BJ (cell line): ENCODE measurements at regions not wholly inside any gene's neighbourhood (a gene's known extent, or its start where the extent isn't known, plus 50 kb on each side); places are given as distances from the start of the nearest gene placed in this dataset.
"Not testable (repeated sequence)": the region's sequence is repeated elsewhere in the genome, so short reads cannot be mapped to it uniquely, and the experiment has no call there.

Source experiments
- CTCF ChIA-PET: fragments of 350-600 bp; formaldehyde crosslinking; extraction: SDS; loops from one replicate; lab custom pipeline; 2021; ENCODE audit warnings: antibody characterized with exemption, inconsistent platforms; lab: Yijun Ruan, JAX
- POLR2A ChIA-PET: fragments of 300-600 bp; sonication (Branson Sonifier 250); formaldehyde crosslinking; extraction: SDS; loops from one replicate; lab custom pipeline; 2021; ENCODE audit warnings: antibody characterized with exemption; lab: Charles Lee
- DNase-seq: peaks from one replicate; pipeline ENCODE4 v3.0.0-alpha.2; 2011; ENCODE audit warnings: low read depth
- H3K27me3 ChIP-seq: 2 replicates; pipeline ENCODE4 v1.6.0; 2011; ENCODE audit warnings: low read length; ENCODE audit not compliant: control insufficient read depth, insufficient read depth
- H3K36me3 ChIP-seq: 2 replicates; pipeline ENCODE4 v1.5.1; 2011; ENCODE audit warnings: low read length; ENCODE audit not compliant: control insufficient read depth, insufficient read depth
- H3K4me3 ChIP-seq: 2 replicates; pipeline ENCODE4 v1.5.1; 2011; ENCODE audit warnings: low read depth, mild to moderate bottlenecking, control low read depth, low read length
- CTCF ChIP-seq: IDR thresholded peaks from 2 replicates; pipeline ENCODE4 v1.5.1; 2011; ENCODE audit warnings: low read depth, mild to moderate bottlenecking, control low read depth, inconsistent platforms, low read length, moderate library complexity; ENCODE audit not compliant: insufficient read depth

DNA sequence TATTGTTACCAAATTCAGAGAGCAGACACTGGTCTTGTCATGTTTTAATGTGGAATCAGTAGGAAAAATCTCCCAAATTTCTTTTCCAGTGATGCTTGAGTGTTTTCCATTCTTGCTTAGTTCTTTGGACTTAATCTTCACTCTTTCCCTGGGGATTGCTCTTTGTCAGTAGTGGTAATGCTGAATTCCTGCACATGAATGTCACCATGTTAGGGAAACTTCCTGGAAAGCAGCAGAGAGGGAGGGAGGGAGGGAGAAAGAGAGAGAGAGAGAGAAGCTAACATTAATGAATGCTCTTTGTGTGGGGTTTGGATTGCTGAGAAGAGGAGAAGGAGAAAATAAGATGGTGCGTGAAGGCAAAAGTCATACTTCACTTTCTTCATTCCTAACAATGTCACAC is 295.3 kb upstream of the COBL start:
- no peak for TF ChIP-seq CTCF
- no peaks in the 10 kb centered on the region for H3K36me3 ChIP-seq
- DNase-seq = no peak
- POLR2A ChIA-PET = no interaction called here
- CTCF ChIA-PET = no interaction called here
- no peak overlapping the region for H3K4me3 ChIP-seq
- H3K27me3 ChIP-seq = no peaks in the 10 kb centered on the region

- TF ChIP-seq CTCF = no peak
- ChIA-PET CTCF (no interaction called here), POLR2A (no interaction called here)
Observed at GRCh38 chr7:51607447-51607846, 290.8 kb upstream of the COBL start.

DNA sequence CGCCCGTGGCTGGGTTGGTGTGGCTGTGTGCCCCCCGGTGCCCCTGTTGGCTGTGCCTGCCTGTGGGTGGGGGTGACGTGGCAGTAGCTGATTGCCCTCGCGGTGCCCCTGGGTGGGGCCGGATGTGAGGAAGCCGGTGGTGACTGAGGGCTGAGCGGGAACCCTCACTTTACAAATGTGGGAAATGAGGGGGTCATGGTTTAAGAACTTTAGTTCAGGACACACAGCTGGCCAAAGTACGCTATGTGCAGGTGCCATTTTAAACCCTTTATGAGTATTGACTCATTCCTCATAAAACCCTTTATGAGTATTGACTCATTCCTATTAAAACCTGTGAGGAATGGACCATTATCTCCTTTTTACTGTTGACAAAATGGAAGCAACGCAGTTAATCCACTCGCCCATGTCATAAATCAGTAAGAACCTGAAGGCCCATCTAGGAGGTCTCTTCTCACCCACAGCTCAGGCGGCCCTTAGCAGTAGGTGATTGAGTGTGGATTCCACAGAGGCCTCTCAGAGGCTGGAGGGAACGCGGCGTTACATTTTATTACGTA is 290.1 kb upstream of the COBL start:
- no peak for TF ChIP-seq CTCF
- CTCF ChIA-PET = no interaction called here
- no peaks in the 10 kb centered on the region for H3K27me3 ChIP-seq
- no peak for DNase-seq
- no peaks in the 10 kb centered on the region for H3K36me3 ChIP-seq
- POLR2A ChIA-PET = no interaction called here
- H3K4me3 ChIP-seq = no peak overlapping the region

More at GRCh38 chr7:51607447-51607846, 290.8 kb upstream of the COBL start:
- Histone ChIP-seq H3K4me3 (no peak overlapping the region), H3K27me3 (no peaks in the 10 kb centered on the region), H3K36me3 (no peaks in the 10 kb centered on the region)
- no peak for DNase-seq

DNA sequence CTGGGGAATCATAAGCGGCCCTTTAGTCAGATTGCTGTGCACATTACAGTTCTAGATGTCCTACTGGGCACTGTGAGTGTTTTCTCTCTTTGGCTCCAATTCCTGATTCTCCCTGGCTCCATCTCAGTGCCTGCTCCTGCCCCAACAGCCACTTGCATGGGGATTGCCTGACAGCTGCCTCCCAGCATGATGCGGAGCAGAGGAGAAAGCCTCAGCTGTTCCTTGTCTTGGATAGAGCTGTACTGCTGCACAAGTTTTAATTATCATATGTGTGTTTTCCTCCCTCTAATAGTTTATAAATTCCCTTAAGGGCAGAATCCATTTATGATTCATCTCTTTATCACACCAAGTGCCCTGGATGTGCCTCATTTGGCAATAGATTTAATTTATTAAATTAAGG is 285.8 kb upstream of the COBL start:
- ChIA-PET CTCF (no interaction called here), POLR2A (no interaction called here)
- no peaks in the 10 kb centered on the region for H3K36me3 ChIP-seq
- TF ChIP-seq CTCF = no peak
- H3K27me3 ChIP-seq = no peaks in the 10 kb centered on the region
- no peak overlapping the region for H3K4me3 ChIP-seq
- no peak for DNase-seq

DNA sequence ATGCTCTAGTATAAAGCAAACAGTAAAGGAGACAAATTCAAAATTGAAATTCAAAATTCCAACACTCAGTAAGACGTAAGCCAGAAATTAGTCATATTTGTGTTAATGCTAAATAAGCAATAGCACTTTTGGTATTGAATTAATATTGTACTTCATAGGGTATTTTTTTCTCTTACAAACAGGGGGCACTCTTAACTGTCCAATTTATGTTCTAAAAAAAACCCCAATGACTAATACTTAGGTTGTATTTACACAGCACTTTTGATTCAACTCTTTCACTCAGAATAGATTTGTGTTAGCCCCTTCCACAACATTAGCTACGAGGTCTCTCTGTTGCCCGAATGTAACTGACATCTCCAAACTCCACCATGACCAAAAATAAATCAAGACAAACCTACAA is 284.9 kb upstream of the COBL start:
- ChIA-PET CTCF (no interaction called here), POLR2A (no interaction called here)

GRCh38 chr7:51599935-51600334 is 283.3 kb upstream of the COBL start:
- DNase-seq, H3K36me3 ChIP-seq, POLR2A ChIA-PET, H3K27me3 ChIP-seq, H3K4me3 ChIP-seq, CTCF ChIA-PET: not testable (repeated sequence)

More for the DNA sequence above, 284.9 kb upstream of the COBL start:
- no peaks in the 10 kb centered on the region for H3K27me3 ChIP-seq
- no peak for DNase-seq
- no peak overlapping the region for H3K4me3 ChIP-seq
- TF ChIP-seq CTCF = no peak
- H3K36me3 ChIP-seq = no peaks in the 10 kb centered on the region
